ENCODE measurements at regions not wholly inside any gene's neighbourhood (a gene's known extent, or its start where the extent isn't known, plus 50 kb on each side); places are given as distances from the start of the nearest gene placed in this dataset.

GRCh38 chr16:5468488-5468887, 370.9 kb upstream of the EEF2KMT start:
- Histone ChIP-seq H3K27ac (ENCODE audit: low read length) (no peak overlapping the region), H3K4me3 (ENCODE audit: low read length) (no peak overlapping the region), H3K36me3 (ENCODE audit: insufficient read depth, low read length) (no peaks in the 10 kb centered on the region; the same call in 1 of the 2 replicates), H3K27me3 (ENCODE audit: low read length) (no peaks in the 10 kb centered on the region), H3K79me2 (ENCODE audit: low read length) (no peaks in the 10 kb centered on the region), H2AFZ (ENCODE audit: low read length) (no peak overlapping the region), H3K9ac (ENCODE audit: low read length) (no peak overlapping the region), H3K4me2 (ENCODE audit: low read depth, low read length, poor library complexity, severe bottlenecking) (no peak overlapping the region), H3K4me1 (ENCODE audit: low read length) (no peaks in the 10 kb centered on the region), H3K9me2 (replicated peaks; ENCODE audit: insufficient read depth, low read length) (no peaks in the 10 kb centered on the region), H4K20me1 (ENCODE audit: insufficient read depth, low read depth, low read length) (no peaks in the 10 kb centered on the region), H3K9me3 (ENCODE audit: low read length) (no peaks in the 10 kb centered on the region)
- DNase-seq: no peak

- no peaks in the 10 kb centered on the region for H3K27me3 ChIP-seq (ENCODE audit: low read length)
- H3K9me3 ChIP-seq (ENCODE audit: low read length): no peaks in the 10 kb centered on the region
- no peaks in the 10 kb centered on the region; the same call in 1 of the 2 replicates for H3K36me3 ChIP-seq (ENCODE audit: insufficient read depth, low read length)
- H4K20me1 ChIP-seq (ENCODE audit: insufficient read depth, low read depth, low read length): no peaks in the 10 kb centered on the region
- H3K9ac ChIP-seq (ENCODE audit: low read length): no peak overlapping the region
- no peak overlapping the region for H3K27ac ChIP-seq (ENCODE audit: low read length)
- no peaks in the 10 kb centered on the region for H3K79me2 ChIP-seq (ENCODE audit: low read length)
- DNase-seq: no peak
- H3K9me2 ChIP-seq (replicated peaks; ENCODE audit: insufficient read depth, low read length): no peaks in the 10 kb centered on the region
- no peak overlapping the region for H3K4me3 ChIP-seq (ENCODE audit: low read length)
- H3K4me2 ChIP-seq (ENCODE audit: low read depth, low read length, poor library complexity, severe bottlenecking): no peak overlapping the region
- no peaks in the 10 kb centered on the region for H3K4me1 ChIP-seq (ENCODE audit: low read length)
- H2AFZ ChIP-seq (ENCODE audit: low read length): no peak overlapping the region
These were observed 370.0 kb upstream of the EEF2KMT start for GRCh38 chr16:5467552-5467951.

GRCh38 chr16:5466551-5466950, 369.0 kb upstream of the EEF2KMT start:
- Histone ChIP-seq H2AFZ (ENCODE audit: low read length) (no peak overlapping the region), H3K9ac (ENCODE audit: low read length) (no peak overlapping the region), H3K4me3 (ENCODE audit: low read length) (no peak overlapping the region), H3K9me3 (ENCODE audit: low read length) (no peaks in the 10 kb centered on the region), H3K4me2 (ENCODE audit: low read depth, low read length, poor library complexity, severe bottlenecking) (no peak overlapping the region), H3K27ac (ENCODE audit: low read length) (no peak overlapping the region), H3K27me3 (ENCODE audit: low read length) (no peaks in the 10 kb centered on the region), H3K4me1 (ENCODE audit: low read length) (no peaks in the 10 kb centered on the region), H3K9me2 (replicated peaks; ENCODE audit: insufficient read depth, low read length) (no peaks in the 10 kb centered on the region), H3K79me2 (ENCODE audit: low read length) (no peaks in the 10 kb centered on the region), H3K36me3 (ENCODE audit: insufficient read depth, low read length) (no peaks in the 10 kb centered on the region; the same call in 1 of the 2 replicates), H4K20me1 (ENCODE audit: insufficient read depth, low read depth, low read length) (no peaks in the 10 kb centered on the region)
- DNase-seq: no peak

- no peak overlapping the region for H3K27ac ChIP-seq (ENCODE audit: low read length)
- H2AFZ ChIP-seq (ENCODE audit: low read length): no peak overlapping the region
- no peaks in the 10 kb centered on the region; the same call in 1 of the 2 replicates for H3K36me3 ChIP-seq (ENCODE audit: insufficient read depth, low read length)
- no peak overlapping the region for H3K4me2 ChIP-seq (ENCODE audit: low read depth, low read length, poor library complexity, severe bottlenecking)
- H4K20me1 ChIP-seq (ENCODE audit: insufficient read depth, low read depth, low read length): no peaks in the 10 kb centered on the region
- H3K9me3 ChIP-seq (ENCODE audit: low read length): no peaks in the 10 kb centered on the region
- no peaks in the 10 kb centered on the region for H3K9me2 ChIP-seq (replicated peaks; ENCODE audit: insufficient read depth, low read length)
- H3K4me3 ChIP-seq (ENCODE audit: low read length): no peak overlapping the region
- no peaks in the 10 kb centered on the region for H3K27me3 ChIP-seq (ENCODE audit: low read length)
- no peak for DNase-seq
- no peaks in the 10 kb centered on the region for H3K4me1 ChIP-seq (ENCODE audit: low read length)
- no peak overlapping the region for H3K9ac ChIP-seq (ENCODE audit: low read length)
- H3K79me2 ChIP-seq (ENCODE audit: low read length): no peaks in the 10 kb centered on the region
These were observed 368.1 kb upstream of the EEF2KMT start for GRCh38 chr16:5465714-5466113.

DNA sequence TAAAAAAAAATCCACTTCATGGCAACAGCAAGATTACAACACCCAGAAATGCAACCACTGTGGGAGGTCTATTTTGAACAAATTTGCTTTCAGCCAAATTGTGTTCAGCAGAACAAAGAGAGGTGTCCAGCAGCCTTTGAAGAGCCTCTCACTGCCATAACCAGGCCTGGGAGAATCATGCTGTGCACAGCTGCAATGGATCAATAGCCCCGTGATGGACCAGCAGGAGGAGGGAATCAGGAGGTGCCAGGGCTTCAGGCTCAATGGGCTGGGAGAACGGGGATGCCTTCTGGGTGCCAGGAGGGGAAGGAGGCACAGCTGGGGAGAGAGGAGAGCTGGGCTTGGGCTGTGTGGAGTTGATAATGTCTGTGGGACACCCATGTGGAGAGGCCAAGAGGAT, 366.2 kb upstream of the EEF2KMT start:
- H3K9ac ChIP-seq (ENCODE audit: low read length): no peak overlapping the region
- no peak overlapping the region for H3K4me3 ChIP-seq (ENCODE audit: low read length)
- H3K9me3 ChIP-seq (ENCODE audit: low read length): no peaks in the 10 kb centered on the region
- H3K27ac ChIP-seq (ENCODE audit: low read length): no peak overlapping the region
- no peaks in the 10 kb centered on the region for H3K79me2 ChIP-seq (ENCODE audit: low read length)
- no peak for DNase-seq
- no peaks in the 10 kb centered on the region for H3K4me1 ChIP-seq (ENCODE audit: low read length)
- H3K4me2 ChIP-seq (ENCODE audit: low read depth, low read length, poor library complexity, severe bottlenecking): no peak overlapping the region
- H2AFZ ChIP-seq (ENCODE audit: low read length): no peak overlapping the region
- no peaks in the 10 kb centered on the region for H3K36me3 ChIP-seq (ENCODE audit: insufficient read depth, low read length)
- H3K27me3 ChIP-seq (ENCODE audit: low read length): no peaks in the 10 kb centered on the region
- H3K9me2 ChIP-seq (replicated peaks; ENCODE audit: insufficient read depth, low read length): no peaks in the 10 kb centered on the region
- no peaks in the 10 kb centered on the region for H4K20me1 ChIP-seq (ENCODE audit: insufficient read depth, low read depth, low read length)

GRCh38 chr16:5461574-5461973, 364.0 kb upstream of the EEF2KMT start:
- H2AFZ ChIP-seq (ENCODE audit: low read length): no peak overlapping the region
- H3K4me3 ChIP-seq (ENCODE audit: low read length): no peak overlapping the region
- H3K9me2 ChIP-seq (replicated peaks; ENCODE audit: insufficient read depth, low read length): no peaks in the 10 kb centered on the region
- no peak for DNase-seq
- H3K9me3 ChIP-seq (ENCODE audit: low read length): no peaks in the 10 kb centered on the region
- H4K20me1 ChIP-seq (ENCODE audit: insufficient read depth, low read depth, low read length): no peaks in the 10 kb centered on the region
- H3K4me2 ChIP-seq (ENCODE audit: low read depth, low read length, poor library complexity, severe bottlenecking): no peak overlapping the region
- H3K27ac ChIP-seq (ENCODE audit: low read length): no peak overlapping the region
- no peaks in the 10 kb centered on the region for H3K79me2 ChIP-seq (ENCODE audit: low read length)
- no peak overlapping the region for H3K9ac ChIP-seq (ENCODE audit: low read length)
- H3K4me1 ChIP-seq (ENCODE audit: low read length): no peaks in the 10 kb centered on the region
- H3K36me3 ChIP-seq (ENCODE audit: insufficient read depth, low read length): no peaks in the 10 kb centered on the region
- H3K27me3 ChIP-seq (ENCODE audit: low read length): no peaks in the 10 kb centered on the region

- Histone ChIP-seq H3K36me3 (ENCODE audit: insufficient read depth, low read length) (no peaks in the 10 kb centered on the region), H3K9me2 (replicated peaks; ENCODE audit: insufficient read depth, low read length) (no peaks in the 10 kb centered on the region), H3K79me2 (ENCODE audit: low read length) (no peaks in the 10 kb centered on the region), H3K9ac (ENCODE audit: low read length) (no peak overlapping the region), H3K9me3 (ENCODE audit: low read length) (no peaks in the 10 kb centered on the region), H3K4me1 (ENCODE audit: low read length) (no peaks in the 10 kb centered on the region), H3K4me3 (ENCODE audit: low read length) (no peak overlapping the region), H3K4me2 (ENCODE audit: low read depth, low read length, poor library complexity, severe bottlenecking) (no peak overlapping the region), H3K27me3 (ENCODE audit: low read length) (no peaks in the 10 kb centered on the region), H4K20me1 (ENCODE audit: insufficient read depth, low read depth, low read length) (no peaks in the 10 kb centered on the region), H2AFZ (ENCODE audit: low read length) (no peak overlapping the region), H3K27ac (ENCODE audit: low read length) (no peak overlapping the region)
- DNase-seq: no peak
These were observed 363.5 kb upstream of the EEF2KMT start for GRCh38 chr16:5461141-5461540.

GRCh38 chr16:5460701-5461100, 363.1 kb upstream of the EEF2KMT start:
- no peak overlapping the region for H3K4me2 ChIP-seq (ENCODE audit: low read depth, low read length, poor library complexity, severe bottlenecking)
- H3K4me3 ChIP-seq (ENCODE audit: low read length): no peak overlapping the region
- no peaks in the 10 kb centered on the region for H3K27me3 ChIP-seq (ENCODE audit: low read length)
- H3K4me1 ChIP-seq (ENCODE audit: low read length): no peaks in the 10 kb centered on the region
- no peaks in the 10 kb centered on the region for H3K9me3 ChIP-seq (ENCODE audit: low read length)
- H3K9ac ChIP-seq (ENCODE audit: low read length): no peak overlapping the region
- no peak overlapping the region for H2AFZ ChIP-seq (ENCODE audit: low read length)
- no peak overlapping the region for H3K27ac ChIP-seq (ENCODE audit: low read length)
- H3K9me2 ChIP-seq (replicated peaks; ENCODE audit: insufficient read depth, low read length): no peaks in the 10 kb centered on the region
- no peaks in the 10 kb centered on the region for H3K79me2 ChIP-seq (ENCODE audit: low read length)
- DNase-seq: no peak
- H4K20me1 ChIP-seq (ENCODE audit: insufficient read depth, low read depth, low read length): no peaks in the 10 kb centered on the region
- no peaks in the 10 kb centered on the region for H3K36me3 ChIP-seq (ENCODE audit: insufficient read depth, low read length)

GRCh38 chr16:5459863-5460262, 362.3 kb upstream of the EEF2KMT start:
- no peak overlapping the region for H3K27ac ChIP-seq (ENCODE audit: low read length)
- H3K27me3 ChIP-seq (ENCODE audit: low read length): no peaks in the 10 kb centered on the region
- no peaks in the 10 kb centered on the region for H4K20me1 ChIP-seq (ENCODE audit: insufficient read depth, low read depth, low read length)
- no peak overlapping the region for H3K9ac ChIP-seq (ENCODE audit: low read length)
- H3K4me2 ChIP-seq (ENCODE audit: low read depth, low read length, poor library complexity, severe bottlenecking): no peak overlapping the region
- H3K9me2 ChIP-seq (replicated peaks; ENCODE audit: insufficient read depth, low read length): no peaks in the 10 kb centered on the region
- H3K4me1 ChIP-seq (ENCODE audit: low read length): no peaks in the 10 kb centered on the region
- DNase-seq: no peak
- H3K4me3 ChIP-seq (ENCODE audit: low read length): no peak overlapping the region
- H2AFZ ChIP-seq (ENCODE audit: low read length): no peak overlapping the region
- H3K79me2 ChIP-seq (ENCODE audit: low read length): no peaks in the 10 kb centered on the region
- H3K9me3 ChIP-seq (ENCODE audit: low read length): no peaks in the 10 kb centered on the region
- no peaks in the 10 kb centered on the region for H3K36me3 ChIP-seq (ENCODE audit: insufficient read depth, low read length)

Data from Karpas-422 (cell line).